H1 (cell line): ENCODE measurements at regions not wholly inside any gene's neighbourhood (a gene's known extent, or its start where the extent isn't known, plus 50 kb on each side); places are given as distances from the start of the nearest gene placed in this dataset.
"Not testable (repeated sequence)": the region's sequence is repeated elsewhere in the genome, so short reads cannot be mapped to it uniquely, and the experiment has no call there.

Experiments
- CTCF ChIA-PET: fragments of 300-600 bp; sonication (Branson Sonifier 250); formaldehyde crosslinking; loops from one replicate; lab custom pipeline; 2021; ENCODE audit not compliant: partially characterized antibody; lab: Charles Lee
- POLR2A ChIA-PET: fragments of 300-600 bp; sonication (Branson Sonifier 250); formaldehyde crosslinking; loops from one replicate; lab custom pipeline; 2021; ENCODE audit warnings: inconsistent platforms; ENCODE audit not compliant: partially characterized antibody; lab: Charles Lee
- DNase-seq, 2 experiments: peaks; one replicate each; pipeline versions ENCODE4 v3.0.0 to v3.0.0-alpha.2; 2010 to 2022; ENCODE audit warnings: low spot score in 2 of 2, low read depth in 1 of 2, mixed read lengths in 1 of 2
- FAIRE-seq: peaks from 2 replicates; lab custom pipeline; 2011; peaks lifted over from hg19 to GRCh38; lab: Jason Lieb, UNC
- H2AFZ ChIP-seq: 2 replicates; pipeline ENCODE4 v1.8.1; 2012; ENCODE audit warnings: low read length, inconsistent platforms
- H2AK5ac ChIP-seq: 2 replicates; pipeline ENCODE4 v1.6.1; 2013; ENCODE audit warnings: low read depth, low read length
- H2BK120ac ChIP-seq: replicated peaks from 2 replicates; pipeline ENCODE3; 2013; ENCODE audit warnings: low read depth, low read length, inconsistent platforms
- H2BK12ac ChIP-seq: 2 replicates; pipeline ENCODE4 v1.6.1; 2013; ENCODE audit warnings: low read depth, low read length
- H2BK15ac ChIP-seq: 2 replicates; pipeline ENCODE4 v1.6.1; 2013; ENCODE audit warnings: low read length
- H2BK20ac ChIP-seq: 2 replicates; pipeline ENCODE4 v1.6.1; 2013; ENCODE audit warnings: low read length
- H2BK5ac ChIP-seq: 2 replicates; pipeline ENCODE4 v1.6.1; 2013; ENCODE audit warnings: low read depth, low read length
- H3K14ac ChIP-seq: 2 replicates; pipeline ENCODE4 v1.6.1; 2013; ENCODE audit warnings: inconsistent platforms; ENCODE audit not compliant: insufficient read length
- H3K18ac ChIP-seq: 2 replicates; pipeline ENCODE4 v1.6.1; 2013; ENCODE audit warnings: low read length; ENCODE audit errors: extremely low read depth
- H3K23ac ChIP-seq: 2 replicates; pipeline ENCODE4 v1.6.1; 2013; ENCODE audit warnings: inconsistent platforms; ENCODE audit not compliant: insufficient read length
- H3K23me2 ChIP-seq: 2 replicates; pipeline ENCODE4 v1.6.1; 2013; ENCODE audit warnings: low read depth, low read length
- H3K27ac ChIP-seq: 2 replicates; pipeline ENCODE4 v1.6.1; 2011; ENCODE audit warnings: low read depth, low read length, inconsistent platforms
- H3K27me3 ChIP-seq, 4 experiments: replicated peaks in 1 of 4; 1 replicate in 1 of 4; 2 replicates in 3 of 4; pipeline versions ENCODE4 v1.6.1 to v1.8.1; 2011 to 2013; ENCODE audit warnings: low read length in 3 of 4, mild to moderate bottlenecking in 3 of 4, inconsistent platforms in 2 of 4, mixed read lengths in 2 of 4, moderate library complexity in 1 of 4; ENCODE audit not compliant: control insufficient read depth in 3 of 4, insufficient read depth in 3 of 4; ENCODE audit errors: extremely low read depth in 1 of 4
- H3K36me3 ChIP-seq, 4 experiments: 2 replicates each; pipeline versions ENCODE4 v1.6.1 to v1.8.1; 2011 to 2013; ENCODE audit warnings: mild to moderate bottlenecking in 4 of 4, low read length in 3 of 4, moderate library complexity in 2 of 4, control low read depth in 1 of 4, inconsistent platforms in 1 of 4; ENCODE audit not compliant: insufficient read depth in 4 of 4, control insufficient read depth in 2 of 4
- H3K4ac ChIP-seq: replicated peaks from 2 replicates; pipeline ENCODE3; 2013; ENCODE audit warnings: low read length, low read depth, mixed read lengths, inconsistent platforms; ENCODE audit not compliant: insufficient read length
- H3K4me1 ChIP-seq, 4 experiments: replicated peaks in 1 of 4; 1 replicate in 1 of 4; 2 replicates in 3 of 4; pipeline versions ENCODE4 v1.6.1 to v1.8.1; 2011 to 2013; ENCODE audit warnings: low read length in 3 of 4, inconsistent platforms in 2 of 4, mixed read lengths in 1 of 4; ENCODE audit not compliant: insufficient read depth in 4 of 4, control insufficient read depth in 3 of 4
- H3K4me2 ChIP-seq, 2 experiments: 2 replicates each; pipeline versions ENCODE4 v1.6.1 to v1.8.1; 2011 to 2013; ENCODE audit warnings: low read depth in 2 of 2, low read length in 2 of 2, control low read depth in 1 of 2, inconsistent platforms in 1 of 2, mild to moderate bottlenecking in 1 of 2; ENCODE audit not compliant: insufficient read depth in 1 of 2
- H3K4me3 ChIP-seq, 4 experiments: fragments of 200-600, 300-600 bp in 1 of 4; sonication (generic), shearing (Covaris generic), sonication (Bioruptor Twin) in 1 of 4; 2 replicates each; pipeline versions ENCODE4 v1.5.1 to v1.8.1; 2011 to 2016; ENCODE audit warnings: low read length in 4 of 4, low read depth in 3 of 4, control low read depth in 2 of 4, inconsistent platforms in 2 of 4, mild to moderate bottlenecking in 2 of 4, mixed read lengths in 1 of 4, moderate library complexity in 1 of 4; ENCODE audit not compliant: insufficient read depth in 2 of 4; ENCODE audit errors: extremely low read depth in 1 of 4
- H3K56ac ChIP-seq: replicated peaks from 2 replicates; pipeline ENCODE3; 2013; ENCODE audit warnings: low read depth, mild to moderate bottlenecking, mixed read lengths, low read length, inconsistent platforms; ENCODE audit not compliant: insufficient read length
- H3K79me1 ChIP-seq: 2 replicates; pipeline ENCODE4 v1.6.1; 2013; ENCODE audit warnings: low read depth, low read length, control low read depth
- H3K79me2 ChIP-seq, 2 experiments: 2 replicates each; pipeline versions ENCODE4 v1.6.1 to v1.8.1; 2012 to 2013; ENCODE audit warnings: low read length in 2 of 2, mild to moderate bottlenecking in 2 of 2, inconsistent platforms in 1 of 2; ENCODE audit not compliant: insufficient read depth in 2 of 2, control insufficient read depth in 1 of 2
- H3K9ac ChIP-seq, 4 experiments: replicated peaks in 1 of 4; 1 replicate in 1 of 4; 2 replicates in 3 of 4; pipeline versions ENCODE4 v1.6.1 to v1.8.1; 2011 to 2013; ENCODE audit warnings: low read depth in 3 of 4, low read length in 3 of 4, control low read depth in 2 of 4, mild to moderate bottlenecking in 2 of 4, moderate library complexity in 2 of 4, inconsistent platforms in 1 of 4; ENCODE audit errors: extremely low read depth in 1 of 4
- H3K9me3 ChIP-seq, 2 experiments: 2 replicates each; pipeline versions ENCODE4 v1.6.1 to v1.8.1; 2012 to 2013; ENCODE audit warnings: mild to moderate bottlenecking in 2 of 2, moderate library complexity in 2 of 2, control low read depth in 1 of 2, inconsistent platforms in 1 of 2, low read depth in 1 of 2, low read length in 1 of 2, mixed read lengths in 1 of 2; ENCODE audit not compliant: insufficient read depth in 2 of 2
- H4K20me1 ChIP-seq, 2 experiments: replicated peaks in 1 of 2; 2 replicates each; pipeline versions ENCODE3 to v1.8.1; 2011 to 2013; ENCODE audit warnings: inconsistent platforms in 2 of 2, low read length in 2 of 2, mild to moderate bottlenecking in 1 of 2; ENCODE audit not compliant: insufficient read depth in 2 of 2, control insufficient read depth in 1 of 2
- H4K5ac ChIP-seq: 2 replicates; pipeline ENCODE4 v1.6.1; 2013; ENCODE audit warnings: low read length, low read depth, mixed read lengths, inconsistent platforms; ENCODE audit not compliant: insufficient read length
- H4K8ac ChIP-seq: 2 replicates; pipeline ENCODE4 v1.8.0; 2013; ENCODE audit warnings: mild to moderate bottlenecking, moderate library complexity, low read length, inconsistent platforms; ENCODE audit not compliant: insufficient read depth; ENCODE audit errors: extremely low read depth
- H4K91ac ChIP-seq: replicated peaks from 2 replicates; pipeline ENCODE3; 2013; ENCODE audit warnings: low read length, mixed read lengths, inconsistent platforms; ENCODE audit not compliant: insufficient read length
- BACH1 ChIP-seq: IDR thresholded peaks from 2 replicates; pipeline ENCODE4 v1.6.1; 2012; ENCODE audit warnings: low read length, improper control_type of control experiment
- CBX5 ChIP-seq: fragments of 300-800, 300-1000 bp; sonication (generic); IDR thresholded peaks from 2 replicates; pipeline ENCODE4 v1.7.1; 2016; ENCODE audit warnings: antibody characterized with exemption, low read length, low read depth
- E2F6 ChIP-seq: IDR thresholded peaks from 2 replicates; pipeline ENCODE4 v1.6.1; 2012; ENCODE audit warnings: inconsistent platforms
- NANOG ChIP-seq: IDR thresholded peaks from 2 replicates; pipeline ENCODE4 v1.6.1; 2011; ENCODE audit warnings: low read length, low read depth, mild to moderate bottlenecking, inconsistent platforms; ENCODE audit not compliant: insufficient read depth, poor library complexity, severe bottlenecking
- NRF1 ChIP-seq: IDR thresholded peaks from 2 replicates; pipeline ENCODE4 v1.6.1; 2011; ENCODE audit warnings: mild to moderate bottlenecking, low read depth, low read length, improper control_type of control experiment
- TAF1 ChIP-seq: IDR thresholded peaks from 2 replicates; pipeline ENCODE4 v1.6.1; 2011; ENCODE audit warnings: mild to moderate bottlenecking, low read depth, low read length
- TEAD4 ChIP-seq: IDR thresholded peaks from 2 replicates; pipeline ENCODE4 v1.6.1; 2012; ENCODE audit warnings: low read depth, low read length, inconsistent platforms, mixed read lengths
- WGBS, 2 experiments: shearing (Covaris generic) in 1 of 2; methylation state at CpG; one replicate each; pipeline versions ENCODE4 v1.1.6 to v1.1.7; 2013 to 2015; ENCODE audit warnings: low lambda C conversion rate in 2 of 2, mixed read lengths in 2 of 2, inconsistent platforms in 1 of 2, low coverage in 1 of 2, missing lambda C conversion rate in 1 of 2; ENCODE audit not compliant: insufficient replicate concordance in 2 of 2, insufficient coverage in 1 of 2, insufficient read length in 1 of 2; ENCODE audit errors: extremely low coverage in 1 of 2, missing lambda C conversion rate in 1 of 2; 5-methylcytosine and 5-hydroxymethylcytosine counted together

GRCh38 chr14:89688507-89689211, 265.9 kb downstream of the EFCAB11 start (continued):
- TF ChIP-seq E2F6 (no peak), BACH1 (no peak), NRF1 (no peak), TAF1 (no peak), TEAD4 (no peak), NANOG (no peak), CBX5 (no peak)

GRCh38 chr14:89687129-89687528, 267.4 kb downstream of the EFCAB11 start:
- CTCF ChIA-PET: interaction anchor here (0.7 kb wide), 1 partner anchor 272 kb away, joined by 3 read pairs; no protein-coding TSS in a partner anchor
- H3K14ac ChIP-seq, H2BK5ac ChIP-seq, H3K4me2 ChIP-seq, H4K5ac ChIP-seq, H3K23ac ChIP-seq, H3K79me1 ChIP-seq, H3K4me3 ChIP-seq, H3K36me3 ChIP-seq, POLR2A ChIA-PET, H2BK20ac ChIP-seq, H3K4me1 ChIP-seq, H3K56ac ChIP-seq, H3K27ac ChIP-seq, H3K9ac ChIP-seq, H3K23me2 ChIP-seq, H4K91ac ChIP-seq, H2AFZ ChIP-seq, H4K20me1 ChIP-seq, H3K18ac ChIP-seq, H3K4ac ChIP-seq, DNase-seq, H2BK120ac ChIP-seq, H2BK15ac ChIP-seq, H3K27me3 ChIP-seq, H2AK5ac ChIP-seq, H4K8ac ChIP-seq, H3K79me2 ChIP-seq, H2BK12ac ChIP-seq, FAIRE-seq: not testable (repeated sequence)
- H3K9me3 ChIP-seq: peaks cover 14 to 18% of the 10 kb centered on the region in 2 experiments; a peak in 3 of 4 replicates
- 65% methylated on average over 3 of the region's 3 CpGs; no CpG with 5 or more reads in 1 of the 2 experiments for WGBS, 2 experiments
